DND-41 (cell line): ENCODE measurements at regions not wholly inside any gene's neighbourhood (a gene's known extent, or its start where the extent isn't known, plus 50 kb on each side); places are given as distances from the start of the nearest gene placed in this dataset.

Source experiments
- ATAC-seq: fragments of 200-7000 bp; cut with Tn5 transposase; 3 replicates; pipeline ENCODE4 v1.9.1; 2021; ENCODE audit warnings: low read depth; ENCODE audit not compliant: insufficient read depth
- DNase-seq: peaks from one replicate; pipeline ENCODE4 v3.0.0-alpha.2; 2020
- H2AFZ ChIP-seq: 2 replicates; pipeline ENCODE4 v1.6.0; 2012; ENCODE audit warnings: low read depth, low read length
- H3K27ac ChIP-seq: 2 replicates; pipeline ENCODE4 v1.5.1; 2012; ENCODE audit warnings: low read length, inconsistent platforms
- H3K27me3 ChIP-seq: fragments of 200-600 bp; sonication (generic); 2 replicates; pipeline ENCODE4 v1.6.0; 2012; ENCODE audit warnings: low read length, mild to moderate bottlenecking, inconsistent platforms; ENCODE audit not compliant: insufficient read depth, poor library complexity
- H3K36me3 ChIP-seq: 2 replicates; pipeline ENCODE4 v1.5.1; 2012; ENCODE audit warnings: low read length, inconsistent platforms; ENCODE audit not compliant: insufficient read depth
- H3K4me1 ChIP-seq: 2 replicates; pipeline ENCODE4 v1.5.1; 2012; ENCODE audit warnings: mild to moderate bottlenecking, low read length; ENCODE audit not compliant: insufficient read depth
- H3K4me2 ChIP-seq: 2 replicates; pipeline ENCODE4 v1.6.0; 2012; ENCODE audit warnings: mild to moderate bottlenecking, moderate library complexity, low read length, inconsistent platforms; ENCODE audit not compliant: insufficient read depth
- H3K4me3 ChIP-seq, 2 experiments: fragments of 200-600 bp in 1 of 2; shearing (Covaris generic) in 1 of 2; 2 replicates each; pipeline ENCODE4 v1.5.1; 2012 to 2016; ENCODE audit warnings: inconsistent platforms in 2 of 2, low read length in 2 of 2, mild to moderate bottlenecking in 2 of 2, low read depth in 1 of 2, moderate library complexity in 1 of 2
- H3K79me2 ChIP-seq: 2 replicates; pipeline ENCODE4 v1.6.0; 2012; ENCODE audit warnings: low read length, inconsistent platforms; ENCODE audit not compliant: insufficient read depth
- H3K9ac ChIP-seq: 2 replicates; pipeline ENCODE4 v1.6.0; 2012; ENCODE audit warnings: low read depth, mild to moderate bottlenecking, inconsistent platforms, low read length, moderate library complexity
- H3K9me3 ChIP-seq: 2 replicates; pipeline ENCODE4 v1.5.1; 2012; ENCODE audit warnings: low read length, moderate library complexity, mild to moderate bottlenecking, inconsistent platforms; ENCODE audit not compliant: insufficient read depth, severe bottlenecking
- H4K20me1 ChIP-seq: 2 replicates; pipeline ENCODE4 v1.6.0; 2012; ENCODE audit warnings: low read length; ENCODE audit not compliant: insufficient read depth
- CTCF ChIP-seq: IDR thresholded peaks from 2 replicates; pipeline ENCODE4 v1.5.1; 2012; ENCODE audit warnings: borderline replicate concordance, low read length, moderate library complexity, mild to moderate bottlenecking; ENCODE audit not compliant: poor library complexity, severe bottlenecking; ENCODE audit errors: extremely low read depth
- EZH2 ChIP-seq: IDR thresholded peaks from 3 replicates; pipeline ENCODE4 v1.6.1; 2012; ENCODE audit warnings: borderline replicate concordance, low read depth, mild to moderate bottlenecking, moderate library complexity, low read length, inconsistent platforms; ENCODE audit not compliant: severe bottlenecking

GRCh38 chr4:136590440-136590839 lies 941.9 kb downstream of the PCDH18 start:
- H3K4me1 ChIP-seq: no peaks in the 10 kb centered on the region
- no peak overlapping the region for H2AFZ ChIP-seq
- no peak for ATAC-seq
- H3K27ac ChIP-seq: no peak overlapping the region
- no peaks in the 10 kb centered on the region for H4K20me1 ChIP-seq
- H3K27me3 ChIP-seq: no peaks in the 10 kb centered on the region
- no peak overlapping the region for H3K4me2 ChIP-seq
- DNase-seq: no peak
- no peaks in the 10 kb centered on the region for H3K36me3 ChIP-seq
- H3K79me2 ChIP-seq: no peaks in the 10 kb centered on the region
- no peak overlapping the region for H3K9ac ChIP-seq
- no peak overlapping the region for H3K4me3 ChIP-seq
- H3K9me3 ChIP-seq: peaks cover 7% of the 10 kb centered on the region
- no peak for TF ChIP-seq CTCF
- TF ChIP-seq EZH2: no peak

- no peaks in the 10 kb centered on the region for H4K20me1 ChIP-seq
- no peaks in the 10 kb centered on the region for H3K27me3 ChIP-seq
- DNase-seq (no peak), ATAC-seq (no peak)
- no peak overlapping the region for H3K4me3 ChIP-seq
- H3K4me2 ChIP-seq: no peak overlapping the region
- no peaks in the 10 kb centered on the region for H3K79me2 ChIP-seq
- TF ChIP-seq EZH2 (no peak), CTCF (no peak)
- no peak overlapping the region for H2AFZ ChIP-seq
- H3K4me1 ChIP-seq: no peaks in the 10 kb centered on the region
- H3K36me3 ChIP-seq: no peaks in the 10 kb centered on the region
- H3K9me3 ChIP-seq: no peaks in the 10 kb centered on the region
- no peak overlapping the region for H3K27ac ChIP-seq
- H3K9ac ChIP-seq: no peak overlapping the region
Measured at GRCh38 chr4:136583567-136583966, 948.7 kb downstream of the PCDH18 start.

- no peaks in the 10 kb centered on the region for H3K79me2 ChIP-seq
- no peak overlapping the region for H2AFZ ChIP-seq
- no peaks in the 10 kb centered on the region for H3K9me3 ChIP-seq
- H3K4me2 ChIP-seq: no peak overlapping the region
- H4K20me1 ChIP-seq: no peaks in the 10 kb centered on the region
- H3K27ac ChIP-seq: no peak overlapping the region
- no peak for TF ChIP-seq EZH2
- no peak for TF ChIP-seq CTCF
- no peaks in the 10 kb centered on the region for H3K27me3 ChIP-seq
- no peak overlapping the region for H3K4me3 ChIP-seq
- H3K4me1 ChIP-seq: no peaks in the 10 kb centered on the region
- H3K9ac ChIP-seq: no peak overlapping the region
- ATAC-seq (no peak), DNase-seq (no peak)
- H3K36me3 ChIP-seq: no peaks in the 10 kb centered on the region
Measured at GRCh38 chr4:136581119-136581518, 951.2 kb downstream of the PCDH18 start.

GRCh38 chr4:136575146-136575545 lies 957.1 kb downstream of the PCDH18 start:
- Histone ChIP-seq H3K27ac (no peak overlapping the region), H3K4me2 (no peak overlapping the region), H3K9ac (no peak overlapping the region), H2AFZ (no peak overlapping the region; the same call in 1 of the 2 replicates), H3K36me3 (no peaks in the 10 kb centered on the region), H4K20me1 (no peaks in the 10 kb centered on the region), H3K4me1 (peaks cover 17% of the 10 kb centered on the region), H3K79me2 (no peaks in the 10 kb centered on the region), H3K4me3 (no peak overlapping the region), H3K27me3 (no peaks in the 10 kb centered on the region), H3K9me3 (no peaks in the 10 kb centered on the region)
- TF ChIP-seq EZH2: no peak
- no peak for TF ChIP-seq CTCF
- no peak for DNase-seq
- ATAC-seq: no peak
